ENCODE measurements at regions not wholly inside any gene's neighbourhood (a gene's known extent, or its start where the extent isn't known, plus 50 kb on each side); places are given as distances from the start of the nearest gene placed in this dataset.

DNA sequence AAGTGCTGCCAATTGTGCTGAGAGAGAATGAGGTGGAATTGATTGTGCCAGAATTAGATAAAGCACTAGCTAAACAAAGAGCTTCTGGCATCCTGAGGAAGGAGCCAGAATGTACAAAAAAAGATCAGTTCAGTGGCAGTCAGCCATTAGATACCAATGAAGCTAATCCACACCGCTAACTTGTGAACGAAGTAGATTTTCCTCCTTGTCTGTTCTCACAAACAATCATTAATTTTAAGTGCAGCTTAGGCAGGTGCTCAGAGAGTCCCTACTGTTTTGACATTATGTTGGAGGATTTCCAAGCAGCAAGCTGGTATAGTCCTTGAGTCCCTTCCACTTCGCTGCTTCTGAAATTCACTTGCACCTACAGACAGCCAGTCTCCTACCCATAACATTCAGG lies 617.4 kb downstream of the CENPC start:
- TF ChIP-seq EZH2 (IDR thresholded peaks at IDR 0.05; ENCODE audit: insufficient read depth, poor library complexity, severe bottlenecking): no peak
- no peak for TF ChIP-seq EZH2phosphoT487 (IDR thresholded peaks at IDR 0.05; ENCODE audit: insufficient read depth, low read depth)

Data from GM23248 (cell line).